GM19324 (cell line): ENCODE measurements at regions not wholly inside any gene's neighbourhood (a gene's known extent, or its start where the extent isn't known, plus 50 kb on each side); places are given as distances from the start of the nearest gene placed in this dataset.

Experiments
- ATAC-seq: cut with Tn5 transposase; IDR thresholded peaks from one replicate; pipeline ENCODE4 v1.9.1; 2021; ENCODE audit warnings: mild to moderate bottlenecking, moderate library complexity; ENCODE audit not compliant: unreplicated experiment, low FRiP score

DNA sequence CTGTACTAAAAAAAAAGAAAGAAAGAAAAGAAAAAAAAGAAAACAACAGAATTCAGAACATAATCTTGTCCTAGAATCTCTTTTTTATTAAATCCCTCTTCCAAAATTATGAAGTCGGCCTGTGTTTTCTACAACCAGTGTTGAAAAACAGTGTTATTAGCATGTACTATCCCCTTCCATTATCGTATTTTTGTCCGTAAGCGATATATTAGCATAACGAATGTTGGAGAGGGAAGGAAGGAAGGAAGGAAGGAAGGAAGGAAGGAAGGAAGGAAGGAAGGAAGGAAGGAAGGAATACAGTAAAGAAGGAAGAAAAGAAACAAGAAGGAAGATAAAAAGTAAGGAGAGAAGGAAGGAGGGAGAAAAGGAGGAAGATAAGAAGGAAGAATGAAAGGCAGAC is 393.0 kb upstream of the TSHZ3 start:
- no peak for ATAC-seq

- ATAC-seq: no peak
Observed at GRCh38 chr19:31745731-31746130, 396.5 kb upstream of the TSHZ3 start.

DNA sequence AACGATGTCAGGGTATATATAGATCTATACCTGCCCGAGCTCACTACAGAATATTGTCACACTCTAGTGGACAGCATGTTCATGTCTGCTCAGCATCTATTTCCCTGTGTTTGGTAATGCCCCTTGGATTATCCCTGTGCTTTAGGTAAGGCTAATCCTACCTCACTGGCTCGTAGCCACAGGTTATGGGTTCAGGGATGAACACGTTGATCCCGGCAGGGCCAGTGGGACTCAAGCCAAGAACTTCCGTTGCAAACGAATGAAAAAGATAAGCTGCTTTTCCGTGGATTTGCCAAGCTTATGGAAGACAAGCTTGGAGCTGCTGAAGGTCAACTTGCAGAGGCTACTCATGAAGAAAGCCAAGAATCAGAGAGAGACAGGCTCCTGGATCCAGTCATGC is 400.0 kb upstream of the TSHZ3 start:
- no peak for ATAC-seq

DNA sequence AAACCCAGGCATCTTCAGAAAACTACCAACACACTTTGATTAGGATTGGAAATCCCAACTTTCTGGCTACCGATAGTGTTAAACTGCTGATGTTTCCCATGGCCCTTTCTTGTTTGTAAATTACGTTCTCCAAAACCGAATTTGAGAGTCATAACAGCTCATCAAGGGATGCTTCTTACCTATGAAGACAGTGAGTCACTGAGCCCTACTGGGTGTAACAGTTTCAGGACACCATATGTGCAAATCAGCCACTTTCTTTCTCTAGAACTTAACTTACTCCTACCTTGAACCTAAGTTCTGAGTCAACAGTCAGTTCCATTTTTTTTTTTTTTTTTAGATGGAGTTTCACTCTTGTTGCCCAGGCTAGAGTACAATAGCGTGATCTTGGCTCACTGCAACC is 410.1 kb upstream of the TSHZ3 start:
- ATAC-seq: no peak

DNA sequence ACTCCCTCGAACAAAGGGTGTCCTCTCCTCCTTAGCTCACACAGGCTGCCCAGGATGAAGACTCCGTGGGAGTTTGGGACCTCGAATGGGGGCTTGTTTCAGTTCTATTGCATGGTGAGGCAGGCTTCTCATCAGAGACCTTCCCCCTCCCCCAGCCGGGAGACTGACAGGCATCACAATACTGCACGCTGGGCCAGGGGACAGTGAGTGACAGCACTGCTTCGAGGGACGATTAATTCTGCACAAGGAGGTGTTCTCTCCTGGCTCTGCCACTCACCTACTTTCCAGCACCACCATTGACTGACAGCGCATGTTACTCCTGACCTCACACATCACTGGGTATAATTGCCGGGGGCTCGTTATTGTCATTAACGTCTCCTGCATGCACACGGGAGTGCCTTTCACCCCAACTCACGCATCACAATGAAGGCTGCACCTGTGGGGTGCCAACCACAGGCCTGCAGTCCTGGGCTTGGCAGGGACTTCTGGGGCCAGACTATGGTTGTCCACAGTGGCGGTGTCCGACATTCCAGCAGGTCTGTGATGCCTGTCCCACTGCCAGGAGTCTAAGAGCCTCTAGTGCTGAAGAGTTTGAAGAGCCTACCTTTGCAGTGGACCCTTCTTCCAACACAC is 412.2 kb upstream of the TSHZ3 start:
- ATAC-seq: no peak

DNA sequence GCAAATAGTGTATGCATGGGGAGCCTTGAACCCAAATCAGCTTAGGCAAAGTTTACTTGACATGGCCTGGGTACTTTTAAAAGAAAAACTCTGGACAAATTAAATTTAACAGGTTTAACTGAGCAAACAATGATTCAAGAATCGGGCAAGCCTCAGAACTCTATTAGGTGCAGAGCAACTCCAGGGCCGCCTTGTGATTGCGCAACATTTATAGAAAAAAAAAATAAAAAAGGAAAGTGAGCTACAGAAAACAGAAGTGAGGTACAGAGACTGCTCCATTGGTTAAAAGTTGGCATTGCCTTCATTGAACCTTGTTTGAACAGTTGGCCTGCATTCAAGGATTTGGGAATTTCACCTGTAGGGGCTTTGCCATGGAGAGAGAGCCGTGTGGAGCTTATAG is 421.0 kb upstream of the TSHZ3 start:
- ATAC-seq: no peak

GRCh38 chr19:31772915-31773314 is 423.7 kb upstream of the TSHZ3 start:
- ATAC-seq: no peak

GRCh38 chr19:31781542-31781941 is 432.3 kb upstream of the TSHZ3 start:
- no peak for ATAC-seq

DNA sequence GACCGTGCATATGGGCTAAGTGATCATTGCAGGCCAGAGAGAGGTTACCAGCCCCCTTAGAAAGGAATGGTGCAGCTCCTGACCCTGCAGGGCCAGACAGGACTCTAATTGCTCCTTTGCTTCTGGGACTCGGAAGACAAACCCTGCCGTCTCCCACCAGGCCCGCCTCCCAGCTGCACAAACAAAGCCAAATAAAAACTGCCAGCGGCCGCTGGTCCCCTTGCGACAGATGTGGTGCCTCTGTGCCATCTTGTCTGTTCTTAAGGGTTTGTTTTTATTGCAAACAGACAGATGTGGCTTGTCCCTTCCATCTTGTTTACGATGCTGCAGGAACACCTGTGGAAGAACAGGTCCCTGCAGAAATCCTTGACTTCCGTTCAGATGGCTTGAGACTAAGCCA is 434.4 kb upstream of the TSHZ3 start:
- ATAC-seq: no peak

- no peak for ATAC-seq
Observed at GRCh38 chr19:31784671-31785101, 435.4 kb upstream of the TSHZ3 start.

DNA sequence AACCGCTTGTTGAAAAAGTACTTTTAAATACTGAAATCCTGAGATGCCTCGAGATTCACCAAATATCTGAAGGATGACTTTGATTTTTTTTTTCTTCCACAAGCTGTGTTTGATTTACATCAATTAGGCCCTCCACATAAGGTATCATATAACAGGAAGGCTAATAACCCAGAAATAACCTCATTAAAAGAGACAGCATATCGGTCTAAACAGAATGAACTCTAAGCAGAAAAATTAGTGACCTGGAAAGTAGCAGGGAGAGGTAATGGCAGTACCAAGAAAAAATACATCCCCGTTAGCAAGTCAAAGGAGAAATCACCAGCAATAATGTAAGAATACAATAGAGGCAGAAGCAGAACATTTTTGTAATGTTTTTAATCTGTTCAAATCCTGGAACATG is 452.4 kb upstream of the TSHZ3 start:
- ATAC-seq: no peak

GRCh38 chr19:31803835-31804446 is 454.7 kb upstream of the TSHZ3 start:
- no peak for ATAC-seq

DNA sequence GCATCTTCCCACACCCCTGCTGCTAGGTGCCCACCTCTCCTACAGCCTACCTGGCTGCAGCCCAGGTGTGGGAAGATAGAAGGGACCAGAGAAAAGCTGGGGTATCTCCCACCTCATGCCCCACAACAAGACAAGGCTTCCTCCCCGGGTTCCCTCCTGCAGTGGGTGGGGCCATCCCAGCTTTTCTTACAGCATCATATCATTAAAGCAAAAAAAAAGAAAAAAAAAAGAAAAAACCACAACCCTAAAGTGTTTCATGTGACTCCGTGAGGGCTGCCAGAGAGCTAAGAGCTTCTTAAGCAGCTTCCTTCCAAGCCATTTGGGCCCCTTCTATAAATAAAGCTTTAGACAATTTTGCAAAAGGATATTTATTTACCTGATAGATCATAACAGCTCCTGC is 455.4 kb upstream of the TSHZ3 start:
- no peak for ATAC-seq

GRCh38 chr19:31810536-31811109 is 461.4 kb upstream of the TSHZ3 start:
- ATAC-seq: no peak

DNA sequence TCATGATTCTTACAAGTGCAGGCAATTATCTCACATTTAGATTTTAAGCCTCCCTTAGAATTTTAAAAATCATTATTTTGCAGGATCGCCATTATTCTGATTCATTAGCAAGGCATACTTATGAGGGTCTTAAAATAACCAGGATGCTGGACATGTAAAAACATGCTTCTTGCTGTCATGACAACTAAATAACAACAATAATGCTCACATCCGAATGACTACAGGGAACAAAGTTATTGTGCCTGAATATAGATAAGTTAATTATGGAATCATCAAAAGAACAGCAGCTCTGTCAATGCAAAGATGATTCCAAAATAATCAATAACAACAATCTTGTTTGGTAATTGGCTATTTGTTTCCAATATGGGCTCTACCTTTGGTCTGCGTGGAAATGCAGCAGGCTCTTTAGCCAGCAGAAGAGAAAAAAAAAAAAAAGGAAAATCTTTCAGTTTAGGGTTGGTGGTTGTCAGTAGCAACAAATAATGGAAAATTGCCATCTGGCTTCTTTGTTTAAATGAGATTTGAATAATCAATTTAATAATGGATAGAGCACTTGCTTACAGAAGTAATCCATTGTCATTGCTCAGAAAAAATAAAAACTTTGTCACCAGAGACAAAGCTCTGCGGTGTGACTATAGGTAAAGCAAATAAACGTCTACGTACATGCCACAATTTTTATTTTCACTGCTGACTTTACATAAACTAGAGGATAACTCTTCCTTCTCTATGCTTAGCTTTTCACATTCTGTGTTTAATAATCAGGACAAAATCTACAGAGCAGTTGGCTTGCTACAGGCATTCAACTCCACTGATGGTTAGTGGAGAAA is 468.9 kb upstream of the TSHZ3 start:
- ATAC-seq: no peak

DNA sequence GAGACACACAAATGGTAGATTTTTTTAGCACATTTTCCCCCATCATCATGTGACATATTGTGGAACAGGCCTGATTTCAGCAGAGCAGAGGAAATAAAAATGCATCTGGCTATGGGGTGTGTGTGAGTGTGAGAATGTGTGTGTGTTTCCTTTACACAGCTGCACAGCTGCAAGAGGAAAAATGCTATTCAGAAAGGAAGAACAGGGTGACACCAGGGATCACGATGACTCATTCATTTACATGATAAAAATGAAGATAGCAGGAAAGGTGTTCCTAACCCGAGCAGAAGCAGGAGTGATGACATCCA is 469.5 kb upstream of the TSHZ3 start:
- no peak for ATAC-seq

DNA sequence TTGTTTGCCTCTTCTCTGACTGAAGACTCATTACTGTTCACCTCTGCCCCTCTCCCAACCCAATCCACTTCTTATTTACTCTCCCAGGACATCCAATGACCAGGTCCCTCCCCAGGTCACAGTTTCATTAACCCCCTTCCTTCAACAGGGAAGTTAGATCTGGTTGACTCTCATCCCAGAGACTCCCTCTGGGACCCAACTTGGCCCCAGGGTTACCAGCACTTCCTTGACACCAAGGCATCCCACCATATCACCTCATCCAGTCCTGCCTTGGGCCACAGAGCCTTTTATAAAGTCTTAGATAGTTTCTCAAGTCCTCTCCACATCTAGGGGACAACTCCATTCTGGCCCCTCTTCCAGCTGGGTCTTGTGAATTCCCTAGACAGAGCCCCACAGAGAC is 470.6 kb upstream of the TSHZ3 start:
- ATAC-seq: no peak

GRCh38 chr19:31821346-31821745 is 472.1 kb upstream of the TSHZ3 start:
- ATAC-seq: no peak

DNA sequence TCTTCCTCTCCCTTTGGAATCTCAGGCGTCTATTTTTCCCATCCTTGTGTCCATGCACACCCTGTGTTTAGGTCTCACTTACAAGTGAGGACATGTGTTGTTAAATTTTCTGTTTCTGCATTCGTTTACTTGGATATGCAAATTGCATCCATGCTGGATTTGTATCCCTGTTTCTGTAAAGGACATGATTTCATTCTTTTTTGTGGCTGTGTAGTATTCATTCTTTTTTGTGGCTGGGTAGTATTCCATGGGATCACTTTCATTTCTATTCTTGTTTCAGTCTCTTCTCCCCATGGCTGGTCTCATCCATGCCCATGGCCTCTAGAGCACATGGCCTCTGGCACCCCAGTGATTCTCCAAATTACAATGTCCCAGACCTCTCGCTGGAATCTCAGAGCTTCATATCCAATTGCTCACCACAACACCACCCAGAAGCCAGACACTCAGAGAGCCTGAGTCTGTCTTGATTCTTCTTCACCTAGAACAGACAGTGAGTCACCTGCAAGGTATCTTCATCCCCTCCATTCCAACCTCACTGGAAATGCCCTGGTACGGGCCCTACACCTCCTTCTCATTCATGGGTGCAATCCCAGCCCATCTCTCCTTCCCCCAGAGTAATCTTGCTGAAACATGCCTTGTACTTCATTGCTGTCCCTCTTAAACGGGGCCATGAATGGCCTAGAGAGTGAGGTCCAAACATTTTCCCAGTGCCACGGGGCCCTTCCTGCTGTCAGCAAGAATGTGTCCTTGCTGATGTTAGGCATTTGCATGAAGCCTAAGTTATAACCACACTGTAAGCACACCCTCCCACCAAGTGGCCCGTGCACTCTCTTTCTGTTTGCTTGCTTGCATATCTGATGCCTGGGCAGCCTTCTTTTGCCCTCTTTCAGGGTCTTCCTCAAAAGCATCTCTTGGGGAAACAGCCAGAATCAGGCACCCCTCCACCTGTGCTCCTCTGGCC is 476.2 kb upstream of the TSHZ3 start:
- no peak for ATAC-seq

DNA sequence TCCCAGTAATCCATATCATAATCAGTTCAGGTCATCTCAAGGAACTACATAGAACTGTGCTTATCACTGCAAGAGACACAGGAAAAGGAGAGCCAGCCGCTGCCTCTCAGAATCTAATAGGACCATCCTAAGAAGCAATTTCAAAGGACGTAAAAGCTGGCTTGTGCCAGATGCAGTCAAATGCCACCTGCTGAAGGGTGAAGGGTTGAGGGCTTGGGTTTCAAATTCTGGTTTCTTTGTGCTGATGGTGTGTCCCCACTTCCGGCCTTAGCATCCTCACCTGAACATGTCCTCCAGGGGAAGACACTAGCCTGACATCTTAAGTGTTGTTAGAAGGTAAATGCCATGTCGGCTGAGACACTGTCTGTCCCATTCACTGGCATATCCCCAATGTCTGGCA is 477.1 kb upstream of the TSHZ3 start:
- ATAC-seq: no peak
